ENCODE measurements at regions not wholly inside any gene's neighbourhood (a gene's known extent, or its start where the extent isn't known, plus 50 kb on each side); places are given as distances from the start of the nearest gene placed in this dataset.

DNA sequence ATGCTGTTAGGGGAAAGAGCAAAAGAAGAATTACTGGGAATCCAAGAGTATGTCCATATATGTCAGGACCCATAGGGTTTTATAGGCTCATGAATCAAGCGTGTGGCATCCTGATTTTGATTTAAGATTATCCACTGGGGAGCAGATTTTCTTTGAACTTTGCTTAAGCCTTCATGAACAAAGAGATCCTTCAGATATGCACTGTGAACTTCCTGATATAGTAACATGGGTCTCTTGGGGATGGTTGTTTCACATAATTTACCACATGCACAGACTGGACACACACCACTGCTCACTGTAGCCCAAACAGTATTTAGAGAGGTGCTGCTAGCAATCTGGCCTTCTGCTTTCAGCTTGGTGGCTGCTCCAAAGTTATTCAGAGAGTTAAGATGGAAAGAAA is 200.9 kb upstream of the ZPLD1 start:
- DNase-seq (ENCODE audit: low spot score), result no peak

DNA sequence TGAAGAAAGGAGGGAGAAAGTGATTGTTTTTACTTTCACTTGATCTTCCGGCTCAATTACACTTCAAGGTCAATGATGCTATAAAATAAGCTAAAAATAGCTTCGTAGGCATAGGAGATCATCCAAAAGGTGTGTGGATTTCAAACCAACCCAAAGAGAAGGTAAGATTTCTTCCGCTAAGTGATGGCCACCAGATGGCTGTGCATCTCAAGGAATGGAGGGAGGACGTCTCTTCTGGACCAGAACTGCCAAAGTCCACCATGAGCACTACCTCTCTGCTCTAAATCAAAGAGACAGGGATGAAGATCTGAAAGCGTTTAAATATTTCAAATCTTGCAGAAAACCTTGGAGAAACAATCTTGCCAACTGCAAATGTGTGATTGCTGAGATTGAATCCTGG is 199.1 kb upstream of the ZPLD1 start:
- DNase-seq (ENCODE audit: low spot score), result no peak

DNA sequence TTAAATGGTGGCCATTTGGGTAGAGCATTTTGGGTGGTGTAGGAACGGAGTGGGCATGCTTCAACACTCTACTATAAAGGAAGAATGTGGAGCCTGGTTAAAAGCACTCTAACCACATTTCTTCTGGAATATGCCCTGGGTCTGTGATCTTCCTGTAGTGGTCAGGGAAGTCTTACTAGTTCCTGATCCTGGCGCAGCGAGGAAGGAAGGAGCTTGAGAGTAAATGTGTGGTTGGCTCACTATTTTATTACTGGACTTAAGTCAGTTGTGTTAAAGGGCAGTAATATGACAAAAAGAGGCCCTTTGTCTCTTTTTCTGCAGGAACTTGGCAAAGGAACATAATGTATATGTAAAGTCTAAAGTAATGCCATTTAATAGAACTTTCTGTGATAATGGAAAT is 197.6 kb upstream of the ZPLD1 start:
- DNase-seq (ENCODE audit: low spot score), result no peak

DNA sequence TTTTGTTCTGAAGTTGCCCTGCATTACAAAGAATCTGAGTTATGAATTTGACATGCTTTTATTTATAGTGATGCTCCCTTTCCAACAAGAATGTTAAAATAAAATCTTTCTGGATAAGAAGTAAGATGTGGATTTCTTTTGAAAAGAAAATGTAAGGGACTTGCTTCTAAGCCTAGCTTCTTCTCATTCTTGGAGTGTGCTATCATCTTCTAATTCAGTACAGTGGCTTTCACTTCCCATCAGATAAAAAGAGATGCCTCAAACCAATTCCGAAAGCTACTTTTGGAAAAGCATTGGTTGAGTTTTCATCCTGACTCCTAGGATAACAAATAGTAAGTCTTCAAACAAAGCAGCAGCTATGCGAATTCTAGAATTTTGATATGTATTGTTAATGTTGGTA is 197.0 kb upstream of the ZPLD1 start:
- no peak for DNase-seq (ENCODE audit: low spot score)

DNA sequence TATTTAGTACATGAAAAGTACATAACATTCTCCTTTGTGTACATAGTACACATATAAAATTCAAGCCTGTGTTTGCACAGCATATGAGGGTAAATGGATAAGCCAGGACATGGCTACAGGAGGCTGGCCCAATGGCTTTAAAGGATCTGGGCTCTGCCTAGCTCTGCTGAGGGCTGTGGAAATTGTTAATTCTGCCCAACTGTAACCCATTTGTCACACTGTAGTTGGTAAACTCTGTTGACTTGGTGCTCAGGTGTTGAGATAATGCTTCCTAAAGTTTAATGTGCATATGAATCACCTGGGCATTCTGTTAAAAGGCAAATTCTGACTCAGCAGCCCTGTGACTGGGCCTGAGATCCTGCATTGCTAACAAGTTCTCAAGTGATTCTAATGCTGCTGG is 196.5 kb upstream of the ZPLD1 start:
- DNase-seq (ENCODE audit: low spot score), result no peak

DNA sequence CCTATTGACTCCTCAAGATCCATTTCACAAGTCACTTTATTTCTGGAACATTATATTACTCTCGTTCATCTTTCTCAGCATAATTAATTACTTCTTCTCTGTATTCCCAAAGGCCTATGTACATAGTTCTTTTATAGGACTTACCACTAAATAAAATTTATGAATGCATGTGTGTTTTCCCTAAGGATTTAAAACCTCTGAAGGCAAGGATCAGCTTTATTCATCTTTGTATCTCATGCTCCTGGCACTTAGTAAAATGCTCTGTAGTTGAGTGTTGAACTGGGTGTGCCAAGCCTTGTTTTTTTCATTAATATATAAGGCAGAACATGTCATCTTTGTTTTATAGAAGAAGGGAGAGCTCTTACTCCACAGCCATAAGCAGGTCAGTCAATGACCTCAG is 194.1 kb upstream of the ZPLD1 start:
- DNase-seq (ENCODE audit: low spot score), result no peak

DNA sequence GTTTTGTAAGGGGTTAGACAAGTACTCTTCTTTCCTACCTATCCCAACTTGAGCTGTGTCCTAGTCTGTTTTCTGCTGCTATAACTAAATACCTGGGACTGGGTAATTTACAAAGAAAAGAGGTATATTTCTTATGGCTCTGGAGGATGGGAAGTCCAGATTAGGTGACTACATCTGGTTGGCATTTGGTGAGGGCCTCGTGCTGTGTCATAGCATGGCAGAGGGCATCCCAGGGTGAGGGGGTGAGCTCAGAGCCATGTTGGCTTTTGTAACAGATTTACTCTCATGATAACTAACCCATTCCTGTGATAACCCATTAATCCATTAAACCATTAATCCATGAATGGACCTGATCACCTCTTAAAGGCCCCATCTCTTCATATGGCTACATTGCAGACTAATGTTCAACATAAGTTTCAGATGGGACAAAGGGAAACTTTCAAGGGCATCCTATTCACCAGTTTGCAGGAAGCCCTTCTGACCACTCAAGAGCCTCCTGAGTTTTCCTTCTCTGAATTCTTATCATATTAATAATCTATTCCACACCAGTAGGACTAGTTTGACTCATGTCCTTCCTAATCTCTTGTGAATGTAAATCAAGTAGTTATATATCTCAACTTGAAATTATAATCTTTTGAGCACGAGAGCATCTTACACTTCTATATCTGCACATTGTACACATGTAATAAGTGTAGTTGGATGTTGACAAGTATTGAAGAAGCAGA is 185.7 kb upstream of the ZPLD1 start:
- DNase-seq (ENCODE audit: low spot score), result no peak

DNA sequence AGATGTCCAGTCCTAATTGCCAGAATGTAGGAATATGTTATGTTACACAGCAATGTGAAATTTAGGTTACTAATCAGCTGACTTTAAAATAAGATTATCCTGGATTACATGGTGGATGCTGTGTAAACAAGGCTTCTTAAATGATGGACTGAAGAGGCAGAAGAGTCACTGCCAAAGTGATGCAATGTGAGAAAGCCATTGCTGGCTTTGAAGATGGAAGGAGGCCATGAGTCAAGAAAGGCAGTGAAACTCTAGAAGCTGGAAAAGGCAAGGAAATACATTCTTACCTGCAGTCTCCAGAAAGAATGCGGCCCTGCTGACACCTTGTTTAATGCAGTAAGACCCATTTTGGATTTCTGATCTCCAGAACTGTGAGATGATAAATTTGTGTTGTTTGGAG is 179.1 kb upstream of the ZPLD1 start:
- no peak for DNase-seq (ENCODE audit: low spot score)

DNA sequence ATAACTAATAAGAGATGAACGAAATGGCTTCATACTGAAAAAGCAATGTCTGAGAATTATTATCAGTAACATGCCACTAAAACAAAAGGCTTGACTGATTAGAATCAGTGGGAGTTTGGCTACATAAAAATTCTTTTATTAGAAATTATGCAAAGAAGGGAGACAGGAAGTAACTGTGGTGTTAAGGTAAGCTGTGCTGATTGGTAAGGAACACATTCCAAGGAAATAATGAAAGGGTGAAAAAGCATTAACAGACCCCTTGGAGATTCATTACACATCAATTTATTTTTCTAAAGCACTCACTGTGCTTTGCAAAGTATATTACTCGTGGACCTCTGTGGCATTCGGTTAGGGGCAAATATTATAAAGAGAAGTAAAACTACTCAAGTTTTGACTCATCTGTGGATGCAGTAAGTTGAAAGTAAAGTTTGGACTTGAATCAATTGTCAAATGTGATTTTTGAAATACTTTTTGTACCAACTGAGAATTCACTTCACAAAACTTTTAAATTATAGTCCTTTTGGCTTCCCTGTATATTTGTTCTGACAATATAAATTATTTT is 176.1 kb upstream of the ZPLD1 start:
- no peak for DNase-seq (ENCODE audit: low spot score)

DNA sequence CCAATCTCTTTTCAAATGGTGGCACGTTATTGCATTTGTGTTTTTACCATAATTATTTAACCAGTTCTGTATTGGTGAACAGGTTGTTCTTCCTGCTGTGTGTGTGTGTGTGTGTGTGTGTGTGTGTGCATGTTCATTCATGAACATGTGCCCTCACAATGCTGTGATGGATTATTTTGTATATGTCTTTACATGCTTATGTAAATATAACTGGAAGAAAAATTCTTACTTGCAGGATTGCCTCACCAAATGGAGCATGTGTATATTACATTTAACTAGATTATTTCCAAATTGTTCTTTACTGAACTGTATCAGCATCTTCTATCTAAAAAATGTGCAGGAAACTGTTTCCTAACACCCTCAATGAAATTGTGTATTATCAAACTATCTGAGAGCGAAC is 175.2 kb upstream of the ZPLD1 start:
- no peak for DNase-seq (ENCODE audit: low spot score)

DNA sequence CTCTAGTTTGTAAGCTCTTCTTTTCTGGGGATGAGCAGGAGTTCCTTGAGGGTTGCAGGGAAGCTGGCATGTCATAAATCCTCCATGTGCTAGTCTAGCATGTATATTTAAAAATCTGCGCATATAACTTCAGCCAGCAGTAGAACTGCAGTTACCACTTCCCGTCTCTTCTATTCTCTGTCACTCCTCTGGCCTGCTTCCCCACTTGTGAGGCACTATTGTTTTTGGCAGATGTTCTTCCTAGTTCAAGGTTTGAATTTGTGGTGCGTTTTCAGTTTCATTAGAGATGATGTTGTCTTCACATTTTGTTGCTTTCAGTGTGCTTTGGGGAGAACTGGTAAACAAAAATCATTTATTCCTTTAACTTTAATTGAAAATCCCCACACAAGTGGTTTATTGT is 169.1 kb upstream of the ZPLD1 start:
- DNase-seq (ENCODE audit: low spot score), result no peak

DNA sequence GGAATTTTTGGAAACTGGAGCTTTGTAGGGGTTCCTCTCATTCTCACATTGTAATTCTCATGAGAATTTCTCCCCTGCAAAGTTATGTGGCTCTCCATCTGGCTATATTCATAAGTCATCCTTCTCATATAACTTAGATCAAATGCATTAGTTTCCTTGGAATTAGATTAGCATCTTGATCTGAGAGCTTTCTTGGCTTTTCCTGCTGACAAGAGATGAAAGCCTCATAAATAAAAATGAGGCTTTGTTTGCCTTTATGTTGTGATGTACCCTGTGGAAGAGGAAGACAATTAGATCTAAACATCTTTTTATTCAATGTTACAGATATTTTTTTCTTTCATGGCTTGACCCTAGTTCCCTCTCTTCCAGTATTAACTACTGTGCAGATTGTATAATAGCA is 165.4 kb upstream of the ZPLD1 start:
- no peak for DNase-seq (ENCODE audit: low spot score)

DNA sequence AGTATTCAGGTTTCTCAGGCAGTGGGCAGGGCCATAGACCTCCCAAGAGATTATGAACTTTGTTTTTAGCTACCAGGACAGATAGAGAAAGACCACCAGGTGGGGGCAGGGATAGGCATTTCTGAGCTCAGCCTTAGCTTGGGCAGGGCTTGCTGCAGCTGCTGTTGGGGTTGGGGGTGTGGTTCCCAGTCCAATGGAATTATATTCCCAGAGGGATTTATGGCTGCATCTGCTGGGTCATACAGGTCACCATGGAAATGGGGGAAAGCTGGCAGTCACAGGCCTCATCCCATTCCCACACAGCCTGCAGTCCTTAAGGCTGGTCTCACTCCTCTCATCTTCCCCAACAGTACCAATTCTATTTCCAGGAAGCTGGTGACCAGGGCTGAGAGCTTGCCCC is 144.6 kb upstream of the ZPLD1 start:
- no peak for DNase-seq (ENCODE audit: low spot score)

DNA sequence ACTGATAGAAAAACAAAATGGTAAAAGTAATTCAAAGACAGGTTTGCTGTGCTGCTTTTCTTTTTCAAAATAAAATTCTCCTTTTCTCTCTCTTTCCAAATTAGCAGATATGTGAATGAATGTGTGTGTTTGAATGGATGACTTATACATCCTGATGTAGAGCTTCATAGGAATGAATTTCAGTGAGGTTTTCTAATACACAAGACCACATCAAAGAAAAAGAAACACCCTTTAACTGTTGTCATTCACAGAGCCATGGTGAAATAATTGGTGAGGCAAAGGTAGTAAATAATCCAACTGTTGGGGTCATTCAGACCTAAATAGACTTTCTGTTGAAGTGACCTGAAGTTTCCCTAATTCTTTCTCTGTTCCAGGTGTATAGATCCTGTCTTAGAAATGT is 139.1 kb upstream of the ZPLD1 start:
- DNase-seq (ENCODE audit: low spot score), result no peak

DNA sequence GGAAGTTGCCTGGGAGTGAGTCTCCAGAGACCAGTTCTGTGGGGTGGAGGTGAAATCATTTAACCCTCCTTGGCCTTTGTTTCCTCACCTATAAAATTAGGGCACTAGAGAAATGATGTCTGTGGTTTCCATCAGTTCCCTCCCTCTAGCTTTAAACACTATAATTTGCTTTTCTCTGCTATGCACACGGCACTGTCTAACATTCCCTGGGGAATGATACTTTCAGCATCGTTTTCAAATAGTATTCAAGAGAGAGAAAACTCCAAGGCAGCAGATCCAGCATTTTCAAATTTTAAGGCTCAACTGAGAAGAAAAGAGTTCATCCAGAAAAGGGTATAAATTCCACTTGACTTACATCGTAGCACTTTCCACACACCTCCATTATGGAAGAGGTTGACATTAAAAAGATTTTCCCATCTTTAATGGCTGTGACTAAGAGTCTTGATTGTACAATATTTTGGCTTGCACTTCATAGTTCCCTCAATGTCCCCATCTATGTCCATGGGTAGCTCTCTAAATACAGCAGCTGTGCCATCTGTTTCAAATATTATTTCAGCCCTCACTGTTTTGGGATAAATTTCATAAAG is 137.7 kb upstream of the ZPLD1 start:
- DNase-seq (ENCODE audit: low spot score), result no peak

DNA sequence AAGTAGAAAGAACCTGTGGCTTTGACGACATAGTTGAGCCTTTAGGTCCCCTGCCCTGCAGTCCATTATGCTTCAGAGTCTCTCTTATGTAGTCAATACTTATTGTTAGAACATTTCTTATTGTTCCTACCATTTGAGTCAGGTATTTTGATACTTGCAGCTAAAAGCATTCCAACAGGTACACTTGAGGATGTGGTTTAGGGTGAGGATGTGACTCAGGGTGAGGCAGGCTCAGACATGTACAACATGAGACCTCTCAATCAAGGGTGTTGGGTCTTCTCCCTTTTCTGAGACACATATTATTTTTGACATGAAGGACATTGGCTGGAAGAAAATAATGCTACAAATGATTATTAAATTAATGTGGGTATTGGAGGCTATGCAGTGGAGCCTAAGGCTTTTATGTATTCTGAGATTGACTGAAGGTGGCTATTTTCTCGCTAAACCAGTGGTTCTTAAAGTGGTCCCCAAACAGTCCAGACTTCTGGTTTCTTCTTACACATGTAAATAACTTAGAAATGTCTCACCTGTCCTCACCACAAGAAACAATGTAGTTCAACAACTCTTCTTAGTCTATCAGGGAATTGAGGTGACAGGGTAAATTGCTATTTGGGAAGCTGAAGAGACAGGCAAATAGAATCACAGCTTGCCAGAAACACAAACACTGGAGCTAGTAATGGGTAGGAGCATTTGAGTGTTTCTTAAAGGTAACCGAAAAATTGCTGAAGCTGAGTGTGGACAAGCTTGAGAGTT is 135.5 kb upstream of the ZPLD1 start:
- no peak for DNase-seq (ENCODE audit: low spot score)

DNA sequence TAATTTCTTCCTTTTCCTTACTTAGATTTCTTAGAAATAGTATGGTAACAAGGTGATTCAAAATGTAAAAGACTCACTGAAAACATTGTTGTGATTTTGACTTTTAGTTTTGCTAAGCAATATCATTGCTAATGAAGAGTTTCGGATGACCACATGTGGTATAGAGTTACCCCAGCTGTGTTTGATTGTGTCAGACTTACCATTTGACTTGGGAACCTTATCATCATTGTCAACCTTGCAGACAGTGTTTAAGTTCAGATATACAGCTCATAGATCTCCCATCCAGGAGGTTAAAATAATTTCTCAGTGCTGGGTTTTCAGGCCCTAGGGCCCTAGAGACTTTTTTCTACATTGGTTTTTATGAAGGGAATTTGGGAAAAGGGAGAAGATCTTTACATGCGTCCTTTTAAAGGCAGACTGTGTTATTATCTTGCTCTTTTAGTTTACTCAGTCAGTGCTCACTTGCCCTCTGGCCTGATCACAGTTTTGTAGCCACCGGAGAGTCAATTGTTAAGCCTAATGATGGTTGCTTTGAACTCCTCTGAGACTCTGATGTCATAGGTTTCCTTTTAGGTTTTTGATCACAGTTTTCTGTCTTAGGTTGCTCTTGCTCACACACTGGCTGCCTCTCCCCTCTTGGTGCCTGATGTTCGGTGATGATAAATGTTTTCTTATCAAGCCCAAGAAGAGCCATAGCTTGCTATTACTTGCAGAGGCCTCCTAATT is 133.5 kb upstream of the ZPLD1 start:
- DNase-seq (ENCODE audit: low spot score), result no peak

DNA sequence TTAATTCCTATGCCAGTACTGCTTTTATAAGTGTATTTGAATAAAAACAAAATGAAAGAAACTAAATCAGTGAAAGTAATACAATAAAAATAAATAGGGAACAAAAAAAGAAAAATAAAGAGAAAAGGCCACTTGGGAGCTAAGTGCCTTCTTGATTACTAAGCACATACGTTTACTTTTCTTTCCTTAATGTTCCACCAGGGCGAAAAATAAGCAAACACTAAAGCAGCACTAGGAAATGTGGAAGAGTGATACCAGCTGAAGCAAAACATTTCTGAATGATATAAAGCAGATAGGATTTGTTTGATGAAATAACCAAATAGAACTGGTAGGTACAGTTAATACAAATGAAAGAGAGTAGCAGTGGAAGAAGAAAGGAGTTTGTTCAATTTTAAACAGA is 132.8 kb upstream of the ZPLD1 start:
- DNase-seq (ENCODE audit: low spot score), result no peak

DNA sequence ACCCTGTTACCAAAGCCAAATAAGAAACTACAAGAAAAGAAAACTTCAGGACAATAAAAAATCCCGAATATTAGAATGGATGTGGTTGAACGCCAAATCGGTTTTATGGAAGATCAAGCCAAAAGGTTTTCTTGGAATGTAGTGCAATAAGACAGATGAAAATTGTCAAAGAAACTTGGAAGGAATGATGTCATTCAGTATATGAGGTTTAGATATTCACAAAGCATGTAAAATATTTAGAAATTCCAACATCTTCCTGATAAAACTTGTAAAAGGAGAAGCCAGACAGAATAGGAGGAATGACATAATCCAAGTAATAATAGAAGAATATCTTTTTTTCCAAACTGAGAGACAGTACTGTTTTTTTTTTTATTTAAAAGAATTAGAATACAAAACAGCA is 130.3 kb upstream of the ZPLD1 start:
- no peak for DNase-seq (ENCODE audit: low spot score)

DNA sequence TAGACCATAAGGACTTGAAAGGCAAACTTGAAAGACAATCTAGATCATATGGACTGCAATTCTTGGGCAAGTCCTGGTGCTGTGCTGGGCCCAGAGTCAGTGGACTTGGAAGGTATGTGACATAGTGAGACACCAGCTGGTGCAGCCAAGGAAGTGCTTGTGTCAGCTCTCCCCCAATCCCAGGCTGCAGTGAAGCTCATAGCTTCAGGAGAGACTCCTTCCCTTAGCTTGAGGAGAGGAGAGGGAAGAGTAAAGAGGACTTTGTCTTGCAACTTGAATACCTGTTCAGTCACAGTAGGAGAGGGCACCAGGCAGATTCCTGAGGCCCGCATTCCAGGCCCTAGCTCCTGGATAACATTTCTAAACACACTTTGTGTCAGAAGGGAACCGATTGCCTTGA is 127.4 kb upstream of the ZPLD1 start:
- no peak for DNase-seq (ENCODE audit: low spot score)

DNA sequence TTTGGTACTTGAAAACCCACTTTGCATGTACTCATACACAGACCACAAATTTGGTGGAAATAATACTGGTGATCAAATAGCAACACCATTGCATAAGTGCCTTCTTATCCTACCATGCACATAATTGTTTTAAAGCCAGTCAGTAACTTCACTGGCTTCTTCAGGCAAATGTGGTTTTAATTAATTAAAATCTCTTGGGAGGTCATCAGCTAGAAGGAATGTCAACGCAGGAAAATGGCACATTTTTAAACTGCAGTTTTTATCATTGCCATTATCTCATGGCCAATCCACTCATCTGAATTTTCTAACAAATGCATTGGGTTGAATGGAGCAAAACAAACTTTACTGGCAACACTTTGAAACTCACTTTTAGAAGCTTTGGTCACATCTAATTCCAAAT is 105.7 kb upstream of the ZPLD1 start:
- DNase-seq (ENCODE audit: low spot score), result no peak

DNA sequence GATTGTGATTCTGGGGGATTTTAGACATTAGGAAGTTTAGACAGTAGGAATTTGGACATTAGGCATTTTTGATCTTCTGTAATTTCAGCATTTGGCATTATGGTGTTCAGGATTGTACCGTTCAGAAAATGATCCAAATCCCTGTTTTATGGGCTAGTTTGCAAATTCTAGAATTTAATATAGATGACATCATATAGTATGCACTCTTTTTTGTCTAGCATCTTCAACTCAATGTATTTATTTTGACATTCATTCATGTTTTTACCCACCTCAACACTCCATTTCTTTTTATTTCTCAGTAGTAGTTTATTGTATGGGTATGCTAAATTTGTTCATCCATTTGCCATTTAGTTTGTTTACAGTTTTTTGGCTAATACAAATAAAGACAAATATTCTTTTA is 105.3 kb upstream of the ZPLD1 start:
- DNase-seq (ENCODE audit: low spot score), result no peak

DNA sequence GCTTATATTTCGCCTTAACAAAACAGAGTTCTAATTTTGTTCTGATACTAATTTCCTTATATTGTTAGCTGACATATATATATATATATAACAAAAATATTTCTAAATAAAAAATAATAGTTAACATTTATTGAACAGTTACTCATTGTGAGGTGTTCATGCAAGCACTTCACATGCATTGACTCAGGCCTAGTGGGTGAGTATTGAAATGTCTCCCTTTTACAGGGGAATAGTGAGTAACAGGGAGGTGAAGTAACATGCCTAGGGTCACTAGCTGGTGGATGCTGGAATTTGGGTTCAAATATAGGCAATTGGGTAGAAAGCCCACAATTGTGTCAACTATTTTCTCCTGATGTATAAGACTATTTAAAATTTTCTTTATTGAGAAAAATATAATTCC is 102.6 kb upstream of the ZPLD1 start:
- DNase-seq (ENCODE audit: low spot score), result no peak
